ENCODE measurements at regions not wholly inside any gene's neighbourhood (a gene's known extent, or its start where the extent isn't known, plus 50 kb on each side); places are given as distances from the start of the nearest gene placed in this dataset.

DNA sequence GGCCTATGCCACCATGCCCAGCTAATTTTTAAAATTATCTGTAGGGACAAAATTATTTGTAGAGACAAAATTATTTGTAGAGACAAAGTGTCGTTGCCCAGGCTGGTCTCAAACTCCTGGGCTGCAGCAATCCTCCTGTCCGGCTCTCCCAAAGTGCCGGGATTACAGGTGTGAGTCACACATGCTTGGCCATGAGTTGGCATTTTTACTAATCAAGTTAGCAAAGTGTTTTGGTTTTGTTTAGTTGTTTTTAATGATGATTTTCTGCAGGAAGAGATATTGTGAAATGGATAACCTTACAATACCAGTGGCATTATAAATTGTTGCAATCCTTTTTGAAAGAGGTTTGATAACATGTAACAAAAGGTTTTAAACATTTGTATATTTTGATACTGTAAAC, 65.3 kb upstream of the MAGI3 start:
- Histone ChIP-seq H3K9me3 (ENCODE audit: severe bottlenecking) (no peaks in the 10 kb centered on the region), H3K36me3 (ENCODE audit: low read depth) (no peaks in the 10 kb centered on the region), H3K27me3 (ENCODE audit: insufficient read depth, poor library complexity, severe bottlenecking) (no peaks in the 10 kb centered on the region), H3K4me1 (ENCODE audit: insufficient read depth, poor library complexity, severe bottlenecking) (peaks cover 15% of the 10 kb centered on the region), H3K4me3 (ENCODE audit: severe bottlenecking) (no peak overlapping the region), H3K27ac (ENCODE audit: poor library complexity, severe bottlenecking) (no peak overlapping the region)
- TF ChIP-seq, protein P1, sequence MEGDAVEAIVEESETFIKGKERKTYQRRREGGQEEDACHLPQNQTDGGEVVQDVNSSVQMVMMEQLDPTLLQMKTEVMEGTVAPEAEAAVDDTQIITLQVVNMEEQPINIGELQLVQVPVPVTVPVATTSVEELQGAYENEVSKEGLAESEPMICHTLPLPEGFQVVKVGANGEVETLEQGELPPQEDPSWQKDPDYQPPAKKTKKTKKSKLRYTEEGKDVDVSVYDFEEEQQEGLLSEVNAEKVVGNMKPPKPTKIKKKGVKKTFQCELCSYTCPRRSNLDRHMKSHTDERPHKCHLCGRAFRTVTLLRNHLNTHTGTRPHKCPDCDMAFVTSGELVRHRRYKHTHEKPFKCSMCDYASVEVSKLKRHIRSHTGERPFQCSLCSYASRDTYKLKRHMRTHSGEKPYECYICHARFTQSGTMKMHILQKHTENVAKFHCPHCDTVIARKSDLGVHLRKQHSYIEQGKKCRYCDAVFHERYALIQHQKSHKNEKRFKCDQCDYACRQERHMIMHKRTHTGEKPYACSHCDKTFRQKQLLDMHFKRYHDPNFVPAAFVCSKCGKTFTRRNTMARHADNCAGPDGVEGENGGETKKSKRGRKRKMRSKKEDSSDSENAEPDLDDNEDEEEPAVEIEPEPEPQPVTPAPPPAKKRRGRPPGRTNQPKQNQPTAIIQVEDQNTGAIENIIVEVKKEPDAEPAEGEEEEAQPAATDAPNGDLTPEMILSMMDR (IDR thresholded peaks at IDR 0.05; ENCODE audit: poor library complexity, severe bottlenecking): no peak
- ATAC-seq (ENCODE audit: low read depth) (peak; percentile 83), DNase-seq (ENCODE audit: low spot score) (no peak)

DNA sequence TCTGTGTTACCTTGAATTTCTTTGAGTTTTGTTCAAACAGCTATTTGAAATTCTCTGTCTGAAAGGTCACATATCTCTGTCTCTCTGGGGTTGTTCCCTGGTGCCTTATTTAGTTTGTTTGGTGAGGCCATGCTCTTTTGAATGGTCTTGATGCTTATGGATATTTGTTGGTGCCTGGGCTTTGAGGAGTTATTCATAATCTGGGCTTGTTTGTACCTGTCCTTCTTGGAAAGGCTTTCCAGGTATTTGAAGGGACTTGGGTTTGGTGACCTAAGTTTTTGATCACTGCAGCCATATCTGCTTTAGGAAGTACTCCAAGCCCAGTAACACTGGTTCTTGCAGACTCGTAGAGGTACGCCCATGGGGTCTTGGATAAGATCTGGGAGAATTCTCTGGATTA, 63.3 kb upstream of the MAGI3 start:
- TF ChIP-seq, protein P1 (IDR thresholded peaks at IDR 0.05; ENCODE audit: poor library complexity, severe bottlenecking): no peak
- H3K9me3 ChIP-seq (ENCODE audit: severe bottlenecking): no peaks in the 10 kb centered on the region

DNA sequence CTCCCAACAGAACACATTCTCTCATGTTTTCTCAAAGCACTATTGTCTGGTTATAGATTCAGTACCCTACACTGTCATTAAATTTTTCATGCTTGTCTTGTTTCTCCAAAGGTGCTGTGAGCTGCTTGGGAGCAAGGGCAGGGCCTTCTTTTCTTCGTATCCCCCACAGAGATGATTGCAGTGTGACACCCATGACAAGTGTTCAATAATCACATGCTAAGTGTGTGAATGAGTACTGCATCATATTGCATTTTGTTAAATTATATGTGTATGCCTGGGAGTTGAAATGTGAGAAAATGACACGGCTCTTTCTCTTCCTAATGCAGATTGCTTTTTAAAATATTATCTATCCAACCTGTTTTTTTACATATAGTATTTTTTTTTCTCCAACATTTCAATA, 57.3 kb upstream of the MAGI3 start:
- no peak for ATAC-seq (ENCODE audit: low read depth)
- TF ChIP-seq, protein P1 (IDR thresholded peaks at IDR 0.05; ENCODE audit: poor library complexity, severe bottlenecking): no peak

More for the DNA sequence above, 63.3 kb upstream of the MAGI3 start:
- H3K4me3 ChIP-seq (ENCODE audit: severe bottlenecking): no peak overlapping the region
- ATAC-seq (ENCODE audit: low read depth) (no peak), DNase-seq (ENCODE audit: low spot score) (no peak)
- H3K4me1 ChIP-seq (ENCODE audit: insufficient read depth, poor library complexity, severe bottlenecking): peaks cover 15% of the 10 kb centered on the region
- no peak overlapping the region for H3K27ac ChIP-seq (ENCODE audit: poor library complexity, severe bottlenecking)
- no peaks in the 10 kb centered on the region for H3K36me3 ChIP-seq (ENCODE audit: low read depth)
- H3K27me3 ChIP-seq (ENCODE audit: insufficient read depth, poor library complexity, severe bottlenecking): no peaks in the 10 kb centered on the region

DNA sequence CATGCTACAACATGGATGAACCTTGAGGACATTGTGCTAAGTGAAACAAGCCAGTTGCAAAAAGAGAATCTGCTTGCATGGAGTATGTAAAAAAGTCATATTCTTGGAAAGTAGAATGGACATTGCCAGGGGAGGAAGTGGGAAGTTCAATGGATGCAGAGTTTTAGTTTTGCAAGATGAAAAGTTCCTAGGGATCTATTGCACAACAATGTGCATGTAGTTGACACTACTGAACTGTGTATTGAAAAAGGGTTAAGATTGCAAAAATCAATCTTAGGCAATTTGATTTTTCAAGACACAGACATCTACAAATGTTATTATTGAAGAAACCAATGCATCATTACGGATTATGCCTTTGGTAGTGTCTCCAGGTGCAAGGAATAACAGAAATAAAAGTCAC, 50.3 kb upstream of the MAGI3 start:
- H3K9me3 ChIP-seq (ENCODE audit: severe bottlenecking): no peaks in the 10 kb centered on the region
- H3K36me3 ChIP-seq (ENCODE audit: low read depth): no peaks in the 10 kb centered on the region
- H3K4me1 ChIP-seq (ENCODE audit: insufficient read depth, poor library complexity, severe bottlenecking): no peaks in the 10 kb centered on the region
- ATAC-seq (ENCODE audit: low read depth): no peak
- TF ChIP-seq, protein P1 (IDR thresholded peaks at IDR 0.05; ENCODE audit: poor library complexity, severe bottlenecking): no peak
- no peaks in the 10 kb centered on the region for H3K27me3 ChIP-seq (ENCODE audit: insufficient read depth, poor library complexity, severe bottlenecking)
- no peak for DNase-seq (ENCODE audit: low spot score)
- no peak overlapping the region for H3K4me3 ChIP-seq (ENCODE audit: severe bottlenecking)
- H3K27ac ChIP-seq (ENCODE audit: poor library complexity, severe bottlenecking): no peak overlapping the region

More for the DNA sequence above, 57.3 kb upstream of the MAGI3 start:
- no peaks in the 10 kb centered on the region for H3K27me3 ChIP-seq (ENCODE audit: insufficient read depth, poor library complexity, severe bottlenecking)
- no peak for DNase-seq (ENCODE audit: low spot score)
- H3K36me3 ChIP-seq (ENCODE audit: low read depth): no peaks in the 10 kb centered on the region
- no peaks in the 10 kb centered on the region for H3K9me3 ChIP-seq (ENCODE audit: severe bottlenecking)
- H3K27ac ChIP-seq (ENCODE audit: poor library complexity, severe bottlenecking): no peak overlapping the region
- H3K4me1 ChIP-seq (ENCODE audit: insufficient read depth, poor library complexity, severe bottlenecking): no peaks in the 10 kb centered on the region
- no peak overlapping the region for H3K4me3 ChIP-seq (ENCODE audit: severe bottlenecking)
